Gastroesophageal sphincter (tissue), 3 donors: ENCODE measurements at regions not wholly inside any gene's neighbourhood (a gene's known extent, or its start where the extent isn't known, plus 50 kb on each side); places are given as distances from the start of the nearest gene placed in this dataset.

Experiments used
- EP300 ChIP-seq: sonication (generic); formaldehyde crosslinking; IDR thresholded peaks from one replicate; pipeline ENCODE4 v1.6.1; 2017; ENCODE audit warnings: antibody characterized with exemption, mild to moderate bottlenecking
- POLR2A ChIP-seq, 2 donors: fragments of 450-650 bp; IDR thresholded peaks; one replicate each; pipeline ENCODE4 v1.6.1; 2017; ENCODE audit warnings: antibody characterized with exemption in 2 of 2, mild to moderate bottlenecking in 2 of 2, moderate library complexity in 1 of 2
- TF ChIP-seq, protein P1 (sequence below), 4 experiments: fragments of 200-600 bp in 2 of 4; fragments of 450-650 bp in 2 of 4; sonication (generic) in 1 of 4; IDR thresholded peaks; one replicate each; pipeline ENCODE4 v1.5.1; 2017 to 2019; ENCODE audit warnings: antibody characterized with exemption in 4 of 4, mild to moderate bottlenecking in 2 of 4, moderate library complexity in 2 of 4

DNA sequence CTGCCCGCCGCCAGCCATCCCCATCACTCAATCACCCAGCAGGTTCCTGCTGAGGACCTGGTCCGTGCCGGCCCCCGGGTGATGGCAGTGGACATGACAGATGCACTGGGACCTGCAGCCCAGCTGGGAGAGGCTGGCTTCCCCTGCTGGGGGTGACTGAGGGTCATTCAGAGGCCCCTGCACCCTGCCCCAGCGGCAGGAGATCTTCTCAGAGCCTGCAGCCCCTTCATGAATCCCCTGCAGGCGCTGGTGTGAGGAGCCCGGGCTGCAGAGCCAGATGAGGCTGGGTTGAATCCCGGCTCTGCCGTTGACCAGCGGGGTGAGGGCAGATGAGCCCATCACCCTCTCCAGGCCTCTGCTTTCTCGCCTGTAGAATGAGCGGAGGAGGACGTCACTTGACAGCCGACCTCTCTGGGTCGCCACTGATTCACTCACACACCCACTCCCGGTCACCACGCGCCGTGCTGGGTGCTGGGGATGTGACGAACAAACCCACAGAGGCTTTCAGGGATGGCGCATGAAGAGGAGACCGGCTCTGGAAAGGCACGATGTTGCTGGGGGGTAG, 95.2 kb upstream of the CIBAR2 start:
- TF ChIP-seq, protein P1, sequence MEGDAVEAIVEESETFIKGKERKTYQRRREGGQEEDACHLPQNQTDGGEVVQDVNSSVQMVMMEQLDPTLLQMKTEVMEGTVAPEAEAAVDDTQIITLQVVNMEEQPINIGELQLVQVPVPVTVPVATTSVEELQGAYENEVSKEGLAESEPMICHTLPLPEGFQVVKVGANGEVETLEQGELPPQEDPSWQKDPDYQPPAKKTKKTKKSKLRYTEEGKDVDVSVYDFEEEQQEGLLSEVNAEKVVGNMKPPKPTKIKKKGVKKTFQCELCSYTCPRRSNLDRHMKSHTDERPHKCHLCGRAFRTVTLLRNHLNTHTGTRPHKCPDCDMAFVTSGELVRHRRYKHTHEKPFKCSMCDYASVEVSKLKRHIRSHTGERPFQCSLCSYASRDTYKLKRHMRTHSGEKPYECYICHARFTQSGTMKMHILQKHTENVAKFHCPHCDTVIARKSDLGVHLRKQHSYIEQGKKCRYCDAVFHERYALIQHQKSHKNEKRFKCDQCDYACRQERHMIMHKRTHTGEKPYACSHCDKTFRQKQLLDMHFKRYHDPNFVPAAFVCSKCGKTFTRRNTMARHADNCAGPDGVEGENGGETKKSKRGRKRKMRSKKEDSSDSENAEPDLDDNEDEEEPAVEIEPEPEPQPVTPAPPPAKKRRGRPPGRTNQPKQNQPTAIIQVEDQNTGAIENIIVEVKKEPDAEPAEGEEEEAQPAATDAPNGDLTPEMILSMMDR (IDR thresholded peaks at IDR 0.05) = no peak
- TF ChIP-seq EP300 = no peak
- no peak for TF ChIP-seq POLR2A (IDR thresholded peaks at IDR 0.05)
